ENCODE measurements at regions not wholly inside any gene's neighbourhood (a gene's known extent, or its start where the extent isn't known, plus 50 kb on each side); places are given as distances from the start of the nearest gene placed in this dataset.

DNA sequence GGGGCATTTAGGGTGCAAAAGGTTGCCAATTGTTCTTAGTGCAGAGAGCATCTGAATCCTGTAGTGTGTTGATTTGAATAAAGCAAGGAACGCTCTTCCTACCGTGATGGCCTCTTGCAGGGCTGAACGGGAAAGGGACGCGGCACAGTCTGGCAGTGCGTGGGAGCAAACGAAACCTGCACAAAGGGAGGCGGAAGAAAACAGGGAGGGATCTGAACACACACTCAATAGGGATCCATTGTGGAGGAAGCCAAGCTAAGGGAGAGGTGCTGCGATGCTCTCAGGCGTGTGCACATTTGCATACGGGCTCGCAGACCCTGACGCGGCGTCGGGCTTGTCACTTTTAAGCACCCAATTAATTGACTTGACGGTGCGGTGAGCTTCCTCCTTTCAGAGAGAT, 414.0 kb upstream of the IRX1 start:
- H3K4me3 ChIP-seq (ENCODE audit: low read depth, low read length), result no peak overlapping the region
- TF ChIP-seq, protein P1, sequence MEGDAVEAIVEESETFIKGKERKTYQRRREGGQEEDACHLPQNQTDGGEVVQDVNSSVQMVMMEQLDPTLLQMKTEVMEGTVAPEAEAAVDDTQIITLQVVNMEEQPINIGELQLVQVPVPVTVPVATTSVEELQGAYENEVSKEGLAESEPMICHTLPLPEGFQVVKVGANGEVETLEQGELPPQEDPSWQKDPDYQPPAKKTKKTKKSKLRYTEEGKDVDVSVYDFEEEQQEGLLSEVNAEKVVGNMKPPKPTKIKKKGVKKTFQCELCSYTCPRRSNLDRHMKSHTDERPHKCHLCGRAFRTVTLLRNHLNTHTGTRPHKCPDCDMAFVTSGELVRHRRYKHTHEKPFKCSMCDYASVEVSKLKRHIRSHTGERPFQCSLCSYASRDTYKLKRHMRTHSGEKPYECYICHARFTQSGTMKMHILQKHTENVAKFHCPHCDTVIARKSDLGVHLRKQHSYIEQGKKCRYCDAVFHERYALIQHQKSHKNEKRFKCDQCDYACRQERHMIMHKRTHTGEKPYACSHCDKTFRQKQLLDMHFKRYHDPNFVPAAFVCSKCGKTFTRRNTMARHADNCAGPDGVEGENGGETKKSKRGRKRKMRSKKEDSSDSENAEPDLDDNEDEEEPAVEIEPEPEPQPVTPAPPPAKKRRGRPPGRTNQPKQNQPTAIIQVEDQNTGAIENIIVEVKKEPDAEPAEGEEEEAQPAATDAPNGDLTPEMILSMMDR (conservative IDR thresholded peaks at IDR 0.05; ENCODE audit: low read depth, low read length), result no peak

DNA sequence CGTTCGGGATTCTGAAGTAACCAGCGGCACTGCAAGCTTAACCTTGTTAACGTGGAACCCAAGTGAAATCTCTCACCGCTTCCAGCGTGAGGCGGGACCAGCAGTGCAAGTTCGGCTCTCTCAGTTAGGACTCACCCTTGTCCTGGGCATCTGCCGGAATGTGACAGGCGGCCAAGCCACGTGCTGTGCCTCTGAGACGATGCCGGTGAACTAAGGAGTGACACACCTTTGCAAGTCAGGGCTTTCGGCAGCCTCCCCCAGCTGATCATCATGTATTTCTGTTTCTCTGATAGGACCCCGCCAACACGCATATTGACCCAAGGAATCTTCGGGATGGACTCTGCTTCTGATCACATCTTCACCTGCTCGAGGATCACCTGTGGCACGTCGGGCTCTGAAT, 415.0 kb upstream of the IRX1 start:
- H3K4me3 ChIP-seq (ENCODE audit: low read depth, low read length), result no peak overlapping the region
- TF ChIP-seq, protein P1 (conservative IDR thresholded peaks at IDR 0.05; ENCODE audit: low read depth, low read length), result no peak
- DNase-seq (ENCODE audit: low read depth), result no peak

More for the DNA sequence above, 414.0 kb upstream of the IRX1 start:
- no peak for DNase-seq (ENCODE audit: low read depth)

DNA sequence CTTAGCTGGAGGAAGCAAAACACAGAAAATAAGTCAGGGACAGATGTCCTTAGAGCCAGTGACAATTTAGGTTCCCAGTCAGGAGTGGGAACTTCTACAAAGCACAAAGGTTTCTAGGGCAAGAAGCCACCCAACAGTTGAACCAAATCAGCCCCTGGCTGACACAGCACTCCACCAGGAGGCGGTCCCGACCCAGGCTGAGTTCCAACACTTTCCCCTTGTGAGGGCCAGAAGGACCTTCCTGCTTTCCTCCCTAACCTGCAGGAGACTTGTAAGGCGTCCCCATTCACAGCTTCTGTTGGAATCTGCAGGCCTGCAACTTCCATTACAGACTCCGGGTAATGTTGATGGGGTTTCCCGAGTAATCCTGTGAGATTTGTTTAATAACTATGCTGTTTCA, 416.4 kb upstream of the IRX1 start:
- H3K4me3 ChIP-seq (ENCODE audit: low read depth, low read length), result no peak overlapping the region
- TF ChIP-seq, protein P1 (conservative IDR thresholded peaks at IDR 0.05; ENCODE audit: low read depth, low read length), result no peak
- no peak for DNase-seq (ENCODE audit: low read depth)

DNA sequence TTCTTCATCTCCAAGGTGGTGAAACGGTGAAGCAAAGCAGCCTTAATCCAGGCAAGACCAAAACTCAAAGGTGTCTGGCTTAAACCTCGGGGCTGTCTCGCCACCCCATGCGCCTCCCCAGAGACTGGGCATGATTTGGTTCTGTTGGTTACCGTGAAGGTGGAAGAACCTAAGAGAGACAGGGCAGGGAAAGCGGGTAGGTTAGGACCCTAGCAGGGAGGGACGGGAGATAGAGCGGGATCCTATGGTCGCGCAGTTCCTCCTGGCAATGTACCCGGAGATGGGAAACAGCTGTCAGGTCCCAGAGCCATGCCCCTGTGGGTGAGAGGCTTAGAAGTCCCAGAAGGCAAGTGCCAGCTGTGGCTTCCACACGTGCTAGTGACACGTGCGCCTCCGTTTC, 418.3 kb upstream of the IRX1 start:
- no peak overlapping the region for H3K4me3 ChIP-seq (ENCODE audit: low read depth, low read length)
- TF ChIP-seq, protein P1 (conservative IDR thresholded peaks at IDR 0.05; ENCODE audit: low read depth, low read length), result no peak
- DNase-seq (ENCODE audit: low read depth), result no peak

DNA sequence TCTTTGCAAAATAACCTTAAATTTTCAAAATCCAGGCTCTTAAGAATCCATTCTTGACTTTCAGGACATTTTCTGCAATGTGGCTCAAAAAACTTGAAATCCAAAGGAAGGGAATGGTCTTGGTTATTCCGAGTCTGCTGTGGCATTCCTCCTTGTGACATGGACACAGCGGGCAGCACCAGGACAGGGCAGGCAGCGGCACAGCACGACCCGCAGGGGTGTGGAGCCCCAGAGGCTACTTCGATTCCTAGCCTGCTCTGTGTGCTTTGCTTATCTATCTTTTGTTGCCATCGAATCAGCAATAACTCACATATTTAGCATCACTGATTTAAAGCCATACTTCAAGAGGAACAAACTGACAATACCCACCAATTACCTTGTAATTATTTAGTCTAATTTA, 420.2 kb upstream of the IRX1 start:
- TF ChIP-seq, protein P1 (conservative IDR thresholded peaks at IDR 0.05; ENCODE audit: low read depth, low read length), result no peak
- DNase-seq (ENCODE audit: low read depth), result no peak
- H3K4me3 ChIP-seq (ENCODE audit: low read depth, low read length), result no peak overlapping the region

DNA sequence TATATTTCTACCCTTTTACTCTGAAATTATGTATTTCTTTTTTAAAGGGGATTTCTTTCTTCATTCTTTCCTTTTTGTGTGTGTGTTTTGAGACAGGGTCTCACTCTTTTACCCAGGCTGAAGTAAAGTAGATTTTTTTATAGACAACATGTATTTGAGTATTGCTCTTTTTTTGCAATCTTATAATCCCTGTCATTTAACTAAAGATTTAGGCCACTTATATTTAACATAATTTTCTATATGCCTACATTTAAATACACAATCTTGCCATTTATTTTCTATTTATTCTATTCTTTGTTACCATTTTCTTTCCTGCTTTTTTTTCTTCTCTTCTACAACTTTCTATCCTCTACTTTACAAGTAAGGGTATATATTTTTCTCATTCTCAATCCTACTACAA, 416.0 kb upstream of the IRX2 start:
- DNase-seq (ENCODE audit: low read depth), result no peak
- TF ChIP-seq, protein P1 (conservative IDR thresholded peaks at IDR 0.05; ENCODE audit: low read depth, low read length), result no peak
- no peak overlapping the region for H3K4me3 ChIP-seq (ENCODE audit: low read depth, low read length)

DNA sequence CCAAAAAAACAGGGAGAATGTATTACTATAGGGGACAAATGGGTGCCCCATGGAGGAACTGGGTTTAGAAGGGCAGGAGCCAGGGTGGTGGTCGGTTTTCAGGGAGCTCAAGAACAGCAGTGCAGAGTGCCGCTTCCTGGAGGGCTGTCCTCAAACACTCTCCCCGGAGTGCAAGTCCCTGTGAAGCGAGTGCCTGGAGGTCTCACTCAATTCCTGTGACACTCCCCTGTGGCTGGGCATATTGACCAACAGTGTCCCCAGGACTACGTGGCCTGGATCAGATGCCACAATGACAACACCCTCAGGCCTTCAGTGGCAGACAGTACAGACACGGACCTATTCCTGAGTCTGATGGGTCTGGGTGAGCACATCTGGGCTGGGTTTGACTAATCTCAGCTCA, 412.1 kb upstream of the IRX2 start:
- no peak overlapping the region for H3K4me3 ChIP-seq (ENCODE audit: low read depth, low read length)
- DNase-seq (ENCODE audit: low read depth), result no peak
- TF ChIP-seq, protein P1 (conservative IDR thresholded peaks at IDR 0.05; ENCODE audit: low read depth, low read length), result no peak
